COLO668 (cell line): ENCODE measurements at regions not wholly inside any gene's neighbourhood (a gene's known extent, or its start where the extent isn't known, plus 50 kb on each side); places are given as distances from the start of the nearest gene placed in this dataset.
"Not testable (repeated sequence)": the region's sequence is repeated elsewhere in the genome, so short reads cannot be mapped to it uniquely, and the experiment has no call there.

ENCODE experiments used
- DNase-seq: peaks from one replicate; lab custom pipeline; 2025; ENCODE audit not compliant: unreplicated experiment; lab: John Stamatoyannopoulos, UW

DNA sequence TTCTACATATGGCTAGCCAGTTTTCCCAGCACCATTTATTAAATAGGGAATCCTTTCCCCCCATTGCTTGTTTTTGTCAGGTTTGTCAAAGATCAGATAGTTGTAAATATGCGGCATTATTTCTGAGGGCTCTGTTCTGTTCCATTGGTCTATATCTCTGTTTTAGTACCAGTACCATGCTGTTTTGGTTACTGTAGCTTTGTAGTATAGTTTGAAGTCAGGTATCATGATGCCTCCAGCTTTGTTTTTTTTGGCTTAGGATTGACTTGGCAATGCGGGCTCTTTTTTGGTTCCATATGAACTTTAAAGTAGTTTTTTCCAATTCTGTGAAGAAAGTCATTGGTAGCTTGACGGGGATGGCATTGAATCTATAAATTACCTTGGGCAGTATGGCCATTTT is 60.0 kb upstream of the GPC3 start:
- not testable (repeated sequence) for DNase-seq

DNA sequence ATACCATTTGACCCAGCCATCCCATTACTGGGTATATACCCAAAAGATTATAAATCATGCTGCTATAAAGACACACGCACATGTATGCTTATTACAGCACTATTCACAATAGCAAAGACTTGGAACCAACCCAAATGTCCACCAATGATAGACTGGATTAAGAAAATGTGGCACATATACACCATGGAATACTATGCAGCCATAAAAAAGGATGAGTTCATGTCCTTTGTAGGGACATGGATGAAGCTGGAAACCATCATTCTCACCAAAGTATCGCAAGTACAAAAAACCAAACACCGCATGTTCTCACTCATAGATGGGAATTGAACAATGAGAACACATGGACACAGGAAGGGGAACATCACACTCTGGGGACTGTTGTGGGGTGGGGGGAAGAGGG is 81.7 kb upstream of the GPC3 start:
- not testable (repeated sequence) for DNase-seq

DNA sequence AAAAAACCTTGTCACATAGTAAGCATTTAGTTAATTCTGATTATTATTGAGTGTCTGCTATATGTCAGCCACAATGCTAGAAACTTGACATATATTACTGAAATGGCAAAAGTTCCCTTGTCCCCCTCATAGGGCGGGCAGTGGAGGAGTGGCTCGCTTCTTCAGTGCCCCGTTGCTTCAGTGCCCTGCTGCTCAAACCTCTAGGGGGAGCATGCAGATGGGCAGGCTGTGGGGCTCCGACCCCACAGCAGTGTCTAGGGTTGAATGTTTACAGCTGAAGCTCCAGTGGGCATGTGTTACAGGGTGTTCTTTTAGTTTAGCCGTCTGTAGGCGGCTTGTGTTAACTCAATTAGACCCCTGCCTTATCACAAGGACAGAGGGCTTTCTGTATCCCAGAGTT is 86.5 kb upstream of the GPC3 start:
- DNase-seq, result not testable (repeated sequence)

DNA sequence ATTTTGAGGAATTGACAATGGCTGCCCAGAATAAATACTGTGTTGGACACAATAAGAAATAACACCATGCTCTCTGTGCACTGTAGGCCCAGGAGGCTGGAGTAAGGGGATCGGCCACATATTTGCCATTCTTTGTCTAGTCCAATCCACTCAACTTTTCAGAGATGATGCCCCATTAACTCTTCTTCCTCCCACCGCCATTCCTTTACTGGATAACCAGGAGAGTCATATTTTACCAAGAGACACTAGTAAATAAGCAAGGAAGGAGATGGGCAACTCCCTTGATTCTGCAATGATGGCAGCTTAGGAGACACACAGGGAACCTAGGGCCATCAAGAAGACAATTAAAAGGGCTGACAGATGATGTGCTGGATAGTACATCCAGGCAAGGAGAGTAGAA is 87.9 kb upstream of the GPC3 start:
- DNase-seq, result no peak

DNA sequence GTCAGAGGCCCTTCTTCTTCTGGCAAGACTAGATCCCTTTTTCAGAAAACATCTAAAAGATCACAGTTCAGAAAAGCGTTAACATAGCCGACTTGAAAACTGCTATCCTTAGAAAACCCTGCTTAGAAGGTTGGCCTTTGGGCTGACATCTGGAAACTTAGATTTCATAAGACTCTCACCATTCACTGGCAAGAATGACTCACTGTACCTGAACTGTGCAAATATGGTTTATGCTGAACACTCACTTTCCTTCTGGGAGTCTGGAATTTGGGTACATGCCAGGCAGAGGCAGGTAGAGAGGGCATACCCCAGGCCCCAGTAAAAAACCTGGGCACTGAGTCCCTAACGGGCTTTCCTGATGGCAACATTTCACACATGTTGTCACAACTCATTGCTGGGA is 88.8 kb upstream of the GPC3 start:
- no peak for DNase-seq

DNA sequence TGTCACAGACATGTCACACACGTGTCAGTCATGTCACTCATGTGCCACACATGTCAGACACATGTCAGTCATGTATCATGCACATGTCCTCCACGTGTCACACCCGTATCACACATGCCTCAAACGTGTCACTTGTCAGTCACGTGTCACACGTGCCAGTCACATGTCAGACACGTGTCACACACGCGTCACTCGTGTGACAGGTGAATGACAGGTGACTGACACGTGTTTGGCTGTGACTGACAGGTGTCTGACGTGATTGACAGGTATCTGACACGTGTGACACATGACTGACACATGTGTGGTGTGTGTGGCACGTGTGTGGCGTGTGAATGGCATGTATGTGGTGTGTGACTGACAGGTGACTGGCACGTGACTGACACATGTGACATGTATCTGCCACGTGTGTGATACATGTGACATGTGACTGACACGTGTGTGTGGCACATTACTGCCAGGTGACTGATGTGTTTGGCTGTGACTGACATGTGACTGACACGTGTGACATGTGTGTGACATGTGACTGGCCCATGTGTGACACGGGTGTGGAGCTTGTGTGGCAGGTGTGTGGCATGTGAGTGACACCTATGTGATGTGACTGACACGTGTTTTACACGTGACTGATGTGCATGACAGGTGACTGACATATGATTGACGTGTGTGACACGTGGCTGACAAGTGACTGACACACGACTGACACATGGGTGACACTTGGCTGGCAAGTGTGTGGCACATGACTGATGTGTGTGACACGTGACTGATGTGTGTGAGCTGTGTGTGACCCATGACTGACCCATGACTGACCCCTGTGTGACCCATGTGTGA is 90.7 kb upstream of the GPC3 start:
- DNase-seq, result no peak

DNA sequence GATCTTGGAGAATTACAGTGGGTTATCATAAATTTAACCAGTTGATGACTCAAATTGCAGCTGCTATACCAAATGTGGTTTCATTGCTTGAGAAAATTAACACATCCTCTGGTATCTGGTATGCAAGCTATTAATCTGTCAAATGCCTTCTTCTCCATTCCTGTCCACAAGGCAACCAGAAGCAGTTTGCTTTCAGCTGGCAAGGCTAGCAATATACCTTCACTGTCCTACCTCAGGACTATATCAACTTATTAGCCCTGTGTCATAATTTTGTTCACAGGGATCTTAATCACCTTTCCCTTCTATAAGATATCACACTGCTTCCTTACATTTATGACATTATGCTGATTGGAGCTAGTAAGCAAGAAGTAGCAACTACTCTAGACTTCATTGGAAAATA is 110.0 kb upstream of the GPC3 start:
- no peak for DNase-seq

DNA sequence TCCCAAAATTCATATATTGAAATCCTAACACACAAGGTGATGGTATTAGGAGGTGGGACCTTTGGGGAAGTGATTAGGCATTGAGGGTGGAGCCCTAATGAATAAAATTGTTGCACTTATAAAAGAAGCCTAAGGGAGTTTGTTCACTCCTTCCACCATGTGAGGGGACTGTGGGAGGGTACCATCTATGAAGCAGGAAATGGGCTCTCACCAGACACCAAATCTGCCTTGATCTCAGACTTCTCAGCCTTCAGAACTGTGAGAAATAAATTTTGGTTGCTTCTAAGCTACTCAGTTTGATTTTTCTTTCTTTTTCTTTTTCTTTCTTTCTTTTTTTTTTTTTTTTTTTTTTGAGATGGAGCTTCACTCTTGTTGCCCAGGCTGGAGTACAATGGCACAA is 116.2 kb upstream of the GPC3 start:
- no peak for DNase-seq

DNA sequence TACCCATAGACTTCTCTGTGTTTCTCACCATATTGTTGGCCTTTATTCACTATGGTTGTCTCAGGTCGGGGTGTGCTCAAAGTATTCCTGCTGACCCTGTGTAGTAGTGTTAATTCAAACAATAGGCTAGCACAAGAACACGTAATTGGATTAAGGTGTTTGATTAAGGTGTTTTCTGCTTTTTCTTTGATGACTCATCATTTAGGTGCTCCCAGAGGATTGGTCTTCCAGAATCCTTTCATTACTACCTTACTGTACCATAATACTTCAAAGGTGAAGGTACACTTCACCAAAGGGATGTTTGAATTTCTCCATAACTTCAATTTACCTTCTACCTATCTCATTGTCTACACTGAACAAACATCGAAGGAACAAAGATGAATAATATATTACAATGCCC is 121.7 kb upstream of the CCDC160 start:
- DNase-seq, result no peak

DNA sequence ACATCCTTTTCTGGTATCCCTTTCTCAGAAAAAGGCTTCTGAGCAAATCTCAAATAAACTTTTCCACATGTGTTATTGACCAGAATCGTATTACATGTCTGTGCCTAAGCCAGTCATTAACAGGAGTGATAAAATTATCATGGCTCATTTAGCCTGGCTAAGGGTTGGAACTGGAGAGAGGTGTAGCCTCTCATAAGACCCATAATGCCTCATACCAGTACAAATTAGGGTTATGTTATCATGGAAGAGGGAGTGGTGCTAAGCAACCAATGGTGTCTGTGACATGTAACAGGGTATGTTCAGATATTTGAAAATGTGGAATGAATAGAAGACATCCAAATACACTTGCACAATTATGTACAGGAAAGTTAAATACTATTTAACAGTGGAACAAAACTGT is 99.6 kb upstream of the CCDC160 start:
- no peak for DNase-seq

DNA sequence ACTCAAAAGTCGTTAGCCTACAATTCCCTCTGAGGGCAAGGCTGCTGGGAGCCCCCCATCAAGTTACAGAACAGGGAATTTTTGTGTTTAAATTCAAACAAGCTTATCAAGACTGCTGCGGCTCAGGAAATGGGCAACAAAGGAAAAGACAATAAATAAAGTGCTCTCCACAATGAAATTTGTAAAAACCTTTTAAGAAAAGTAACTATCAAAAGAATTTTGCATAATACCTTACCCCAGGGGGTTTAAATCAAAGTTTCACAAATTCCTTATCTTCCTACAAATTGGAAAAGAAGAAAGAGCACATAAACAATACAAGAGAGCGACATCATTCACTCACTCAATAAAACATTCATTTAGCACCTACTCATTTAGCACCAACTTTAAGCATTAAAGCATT is 97.9 kb upstream of the CCDC160 start:
- DNase-seq, result no peak

DNA sequence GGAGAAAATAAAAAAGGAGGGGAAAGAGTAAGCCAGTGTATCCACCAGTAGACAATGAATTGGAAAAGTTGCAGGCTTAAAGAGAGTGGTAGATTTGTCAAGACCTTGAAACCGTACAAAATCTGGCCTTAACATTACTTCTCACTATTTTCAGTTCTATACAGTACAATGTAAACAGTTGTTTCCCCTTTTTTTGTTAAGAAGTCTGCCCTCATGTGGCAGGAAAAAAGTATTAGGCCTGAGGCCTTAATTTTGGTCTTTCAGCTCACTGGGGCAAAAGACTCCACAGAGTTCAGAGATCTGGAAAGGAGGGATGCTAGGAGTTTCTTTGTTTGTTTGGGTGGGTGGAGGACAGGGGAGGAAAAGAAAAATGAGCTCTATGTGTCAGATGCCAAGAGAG is 92.8 kb upstream of the CCDC160 start:
- no peak for DNase-seq

DNA sequence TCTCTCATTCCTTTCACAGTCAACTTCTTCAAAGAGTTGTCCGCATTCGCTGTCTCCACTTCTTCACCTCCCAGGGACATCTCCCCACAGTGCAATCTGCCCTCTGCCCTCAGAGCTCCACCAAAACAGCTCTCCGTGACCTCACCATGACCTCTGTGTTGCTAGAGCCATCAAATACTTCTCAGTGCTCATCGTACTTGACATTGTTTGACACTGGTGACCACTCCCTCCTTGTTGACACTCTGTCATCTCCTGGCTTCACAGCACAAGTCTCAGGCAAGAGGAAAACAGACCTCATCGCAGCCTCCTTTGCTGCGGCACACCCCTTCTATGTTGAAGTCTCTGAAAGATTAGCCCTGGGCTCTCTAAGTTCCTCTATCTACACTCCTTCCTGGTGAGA is 90.5 kb upstream of the CCDC160 start:
- DNase-seq, result no peak

DNA sequence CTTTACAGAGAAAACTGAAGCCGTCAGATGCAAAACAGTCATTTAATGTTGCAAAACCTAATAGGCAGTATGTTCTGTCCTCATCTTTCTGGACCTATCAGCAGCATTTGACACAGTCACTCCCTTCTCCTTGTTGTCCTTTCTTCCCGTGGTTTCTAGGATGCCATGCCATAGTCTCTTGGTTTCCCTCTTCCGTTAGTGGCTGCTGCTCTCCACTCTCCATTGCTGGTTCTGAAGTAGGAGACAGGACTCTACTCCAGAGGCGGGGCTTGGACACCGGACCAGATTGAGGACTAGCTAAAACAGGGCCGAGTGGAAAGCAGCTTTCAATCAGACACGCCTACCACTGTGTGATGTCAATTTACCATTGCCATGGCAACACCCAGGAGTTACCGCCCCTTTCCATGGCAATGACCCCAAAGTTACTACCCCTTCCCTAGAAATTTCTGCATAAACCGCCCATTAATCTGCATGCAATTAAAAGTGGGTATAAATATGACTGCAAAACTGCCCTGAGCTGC is 88.8 kb upstream of the CCDC160 start:
- no peak for DNase-seq

DNA sequence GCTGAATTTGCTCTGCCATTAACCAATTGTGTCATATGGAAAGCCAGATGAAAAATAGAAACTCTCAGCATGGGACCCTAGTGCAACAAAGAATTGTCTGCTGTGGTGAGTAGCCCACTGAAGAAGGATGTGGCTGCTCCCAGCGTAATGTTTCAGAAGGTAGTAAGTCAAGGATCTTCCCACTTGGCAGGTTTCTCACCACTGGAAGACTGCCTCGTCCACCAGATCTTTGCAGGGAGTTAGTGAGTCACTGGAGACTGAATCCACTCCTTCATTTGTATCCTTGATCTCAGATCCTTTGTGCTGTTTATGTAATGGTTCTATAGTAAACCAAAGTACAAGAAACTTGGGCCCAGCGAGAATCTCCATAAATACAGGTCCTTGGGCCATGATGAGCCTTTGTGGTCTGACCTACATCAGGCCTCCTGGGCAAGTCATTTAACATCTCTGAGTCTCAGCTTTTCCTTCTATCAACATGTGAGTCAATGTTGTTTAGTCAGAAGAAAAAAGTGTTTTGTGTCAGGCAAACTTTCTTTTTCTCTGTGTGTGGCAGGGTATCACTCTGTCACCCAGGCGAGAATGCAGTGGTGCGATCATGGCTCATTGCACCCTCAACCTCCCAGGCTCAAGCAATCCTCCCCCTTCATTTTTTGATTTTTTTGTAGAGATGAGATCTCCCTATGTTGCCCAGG is 78.0 kb upstream of the CCDC160 start:
- DNase-seq, result no peak

DNA sequence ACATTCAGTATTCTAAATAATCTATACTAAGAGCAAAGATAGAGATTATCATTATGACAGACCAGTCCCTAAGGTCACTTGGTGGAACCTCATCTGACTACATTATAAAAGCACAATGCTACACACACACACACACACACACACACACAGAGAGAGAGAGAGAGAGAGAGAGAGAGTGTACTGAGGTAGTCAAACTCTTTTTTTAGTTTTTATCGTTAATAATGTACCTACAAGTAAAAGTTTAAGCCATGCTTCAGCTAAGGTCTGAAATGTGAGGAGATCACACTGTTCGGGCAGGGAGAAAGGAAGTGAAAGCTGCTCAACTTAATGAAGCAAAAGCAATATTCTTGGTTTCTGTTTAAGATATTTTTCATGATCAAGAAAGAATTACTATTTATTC is 75.8 kb upstream of the CCDC160 start:
- no peak for DNase-seq

DNA sequence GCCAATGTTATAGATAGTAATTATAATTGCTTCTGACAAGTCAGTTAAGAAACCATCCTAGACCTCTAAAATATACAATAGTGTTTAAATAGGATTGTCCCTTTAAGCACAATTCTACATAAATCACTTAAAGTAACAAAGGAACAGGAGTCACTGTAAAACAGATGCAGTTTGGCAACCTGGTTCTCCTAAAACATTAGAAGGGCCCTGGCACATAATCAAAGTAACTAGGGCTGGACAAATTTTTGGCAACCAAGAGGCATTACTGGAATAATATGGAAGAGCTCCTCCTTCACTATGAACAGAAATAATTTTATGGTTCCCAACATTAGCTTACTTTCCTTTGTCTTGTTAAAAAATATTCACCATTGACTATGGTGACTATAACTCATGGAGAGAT is 75.0 kb upstream of the CCDC160 start:
- DNase-seq, result no peak

DNA sequence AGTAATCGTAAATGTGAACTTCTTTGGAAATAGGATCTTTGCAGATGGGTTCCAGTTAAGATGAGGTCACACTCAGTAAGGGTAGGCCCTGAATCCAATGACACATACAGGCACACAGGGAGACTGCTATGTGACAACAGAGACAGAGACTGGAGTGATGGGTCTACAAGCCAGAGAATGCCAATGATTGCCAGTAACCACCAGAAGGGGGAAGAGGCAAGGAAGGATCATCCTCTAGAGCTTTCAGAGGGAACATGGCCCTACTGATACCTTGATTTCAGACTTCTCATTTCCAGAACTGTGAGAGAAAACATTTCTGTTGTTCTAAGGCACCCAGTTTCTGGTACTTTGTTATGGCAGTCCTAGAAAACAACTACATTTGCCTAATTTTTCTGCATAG is 73.1 kb upstream of the CCDC160 start:
- no peak for DNase-seq

DNA sequence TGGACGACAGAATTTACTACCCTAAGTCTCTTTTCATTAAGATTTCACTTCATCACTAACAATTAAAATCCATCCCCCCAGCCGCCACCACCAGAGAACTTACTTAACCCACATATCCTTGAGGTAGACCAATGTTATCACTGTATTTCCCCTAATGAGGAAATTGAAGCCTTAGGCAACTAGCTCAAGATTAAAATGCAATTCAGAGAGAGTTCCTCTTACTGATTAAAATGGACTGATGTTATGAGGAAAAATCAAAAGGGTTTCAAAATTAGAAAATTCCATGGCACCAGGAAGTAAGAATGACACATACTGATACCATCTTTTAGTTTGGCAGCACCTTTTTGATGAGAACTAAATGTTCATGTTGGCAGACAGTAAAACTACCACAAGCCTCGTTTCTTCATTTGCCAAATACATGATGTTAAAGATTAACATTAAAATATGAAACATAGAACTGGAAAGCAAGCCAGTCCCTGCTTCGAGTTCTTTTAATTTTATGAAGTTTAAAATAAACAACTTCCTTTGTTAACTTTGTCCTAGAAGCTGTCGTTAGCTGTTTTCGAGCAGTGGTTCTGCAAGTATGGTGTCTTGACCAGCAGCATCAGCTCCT is 69.3 kb upstream of the CCDC160 start:
- DNase-seq, result no peak

DNA sequence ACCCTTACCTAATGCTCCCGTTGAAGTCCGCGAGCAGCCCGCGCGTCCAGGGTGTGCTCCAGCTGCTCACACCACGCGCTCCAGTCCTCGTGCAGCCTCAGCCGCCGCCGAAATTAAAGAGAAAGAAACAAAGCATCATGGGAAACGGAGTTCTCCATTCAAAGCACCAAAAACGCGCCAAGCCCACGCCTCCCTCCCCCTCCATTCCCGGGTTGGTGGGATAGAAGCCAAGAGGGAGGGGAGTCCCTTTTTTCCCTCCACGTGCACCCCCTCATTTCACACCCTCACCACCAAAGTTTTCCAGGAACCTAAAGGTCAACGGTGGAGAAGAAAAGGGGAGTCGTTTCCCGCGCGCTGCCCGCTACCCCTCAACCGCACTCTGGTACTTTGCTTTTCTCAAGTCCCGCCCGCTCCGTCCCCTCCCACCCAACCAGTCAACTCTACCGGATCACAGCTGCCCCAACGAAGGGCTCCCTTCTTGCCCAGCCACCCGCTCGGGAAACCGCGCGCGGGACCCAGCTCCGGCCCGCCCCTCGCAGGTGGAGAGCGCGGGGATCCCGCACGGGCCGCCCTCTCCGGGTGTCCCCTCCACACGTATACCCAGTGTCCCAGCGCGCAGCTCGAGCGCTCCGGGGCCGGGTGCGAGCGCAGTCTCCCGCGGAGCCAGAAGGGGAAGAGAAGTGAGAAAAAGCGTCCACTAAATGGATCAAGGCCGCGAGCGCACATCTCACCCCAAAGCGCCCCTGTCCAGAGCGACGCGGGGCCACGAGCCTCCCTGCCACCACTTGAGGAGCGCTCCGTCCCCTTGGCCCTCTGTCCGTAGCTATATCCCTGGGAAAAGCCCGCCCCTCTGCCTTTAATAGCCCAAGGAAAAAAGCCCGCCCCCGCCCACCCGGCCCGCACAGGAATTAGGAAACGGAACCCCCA is 65.1 kb upstream of the CCDC160 start:
- DNase-seq, result no peak
